SK-N-SH (cell line): ENCODE measurements at regions not wholly inside any gene's neighbourhood (a gene's known extent, or its start where the extent isn't known, plus 50 kb on each side); places are given as distances from the start of the nearest gene placed in this dataset.

Experiments used
- CTCF ChIA-PET: fragments of 300-600, 350-600 bp; formaldehyde crosslinking; extraction: SDS; loops from one replicate; lab custom pipeline; 2021; lab: Yijun Ruan, JAX
- POLR2A ChIA-PET: fragments of 350-600 bp; sonication (Branson Sonifier 250); formaldehyde crosslinking; extraction: SDS; loops from one replicate; lab custom pipeline; 2020; ENCODE audit warnings: antibody characterized with exemption, inconsistent platforms; lab: Yijun Ruan, JAX
- DNase-seq: peaks from one replicate; pipeline ENCODE4 v3.0.0; 2012
- H2AFZ ChIP-seq: fragments of 200-600 bp; sonication (generic); 2 replicates; pipeline ENCODE4 v1.8.1; 2016; ENCODE audit warnings: antibody characterized with exemption, mild to moderate bottlenecking, low read depth
- H3F3A ChIP-seq: fragments of 200-600 bp; sonication (generic); replicated peaks from 2 replicates; pipeline ENCODE3; 2016; ENCODE audit warnings: antibody characterized with exemption, mild to moderate bottlenecking; ENCODE audit not compliant: insufficient read depth
- H3K27ac ChIP-seq, 2 experiments: fragments of 200-500 bp in 1 of 2; fragments of 200-600 bp in 1 of 2; sonication (Bioruptor generic) in 1 of 2; sonication (generic), shearing (Covaris generic) in 1 of 2; 2 replicates each; pipeline versions ENCODE4 v1.5.1 to v1.6.1; 2014 to 2016; ENCODE audit warnings: low read depth in 2 of 2, inconsistent platforms in 1 of 2, low read length in 1 of 2, mild to moderate bottlenecking in 1 of 2, mixed read lengths in 1 of 2
- H3K27me3 ChIP-seq: fragments of 200-600 bp; sonication (generic), shearing (Covaris generic); 2 replicates; pipeline ENCODE4 v1.6.1; 2016; ENCODE audit warnings: mixed run types; ENCODE audit not compliant: insufficient read depth
- H3K36me3 ChIP-seq, 2 experiments: fragments of 200-500 bp in 1 of 2; fragments of 200-600 bp in 1 of 2; sonication (Bioruptor generic) in 1 of 2; sonication (generic) in 1 of 2; replicated peaks in 1 of 2; 2 replicates each; pipeline versions ENCODE3 to v1.5.1; 2014 to 2016; ENCODE audit warnings: low read length in 1 of 2, mild to moderate bottlenecking in 1 of 2; ENCODE audit not compliant: insufficient read depth in 2 of 2, control insufficient read depth in 1 of 2
- H3K4me1 ChIP-seq, 2 experiments: fragments of 200-500 bp in 1 of 2; fragments of 200-600 bp in 1 of 2; sonication (Bioruptor generic) in 1 of 2; sonication (generic), shearing (Covaris generic) in 1 of 2; 2 replicates each; pipeline versions ENCODE4 v1.5.1 to v1.6.1; 2014 to 2016; ENCODE audit warnings: low read depth in 1 of 2, low read length in 1 of 2, mixed run types in 1 of 2; ENCODE audit not compliant: insufficient read depth in 2 of 2, control insufficient read depth in 1 of 2
- H3K4me2 ChIP-seq: fragments of 200-600 bp; sonication (generic), shearing (Covaris generic); 2 replicates; pipeline ENCODE4 v1.6.1; 2017; ENCODE audit warnings: mixed run types
- H3K4me3 ChIP-seq, 2 experiments: fragments of 200-500 bp in 1 of 2; fragments of 200-600 bp in 1 of 2; sonication (Bioruptor generic) in 1 of 2; sonication (generic), shearing (Covaris generic) in 1 of 2; 2 replicates each; pipeline versions ENCODE4 v1.5.1 to v1.8.1; 2014 to 2016; ENCODE audit warnings: low read depth in 2 of 2, inconsistent platforms in 1 of 2, low read length in 1 of 2, mild to moderate bottlenecking in 1 of 2, mixed read lengths in 1 of 2, moderate library complexity in 1 of 2
- H3K79me2 ChIP-seq: fragments of 200-600 bp; sonication (generic); 2 replicates; pipeline ENCODE4 v1.8.1; 2017; ENCODE audit warnings: mild to moderate bottlenecking; ENCODE audit not compliant: insufficient read depth
- H3K9ac ChIP-seq: fragments of 200-600 bp; sonication (generic); 2 replicates; pipeline ENCODE4 v1.6.1; 2017; ENCODE audit warnings: mixed run types
- H3K9me2 ChIP-seq: fragments of 200-600 bp; sonication (generic); 2 replicates; pipeline ENCODE4 v1.6.1; 2017; ENCODE audit warnings: mixed run types
- H3K9me3 ChIP-seq: fragments of 200-600 bp; sonication (generic); 2 replicates; pipeline ENCODE4 v1.6.1; 2017; ENCODE audit warnings: mixed run types, mild to moderate bottlenecking, moderate library complexity
- H4K20me1 ChIP-seq: fragments of 200-600 bp; sonication (generic); 2 replicates; pipeline ENCODE4 v1.6.1; 2017; ENCODE audit warnings: mild to moderate bottlenecking, mixed run types; ENCODE audit not compliant: insufficient read depth
- ELF1 ChIP-seq: IDR thresholded peaks from 2 replicates; pipeline ENCODE4 v1.4.0; 2012
- EP300 ChIP-seq, 2 experiments: IDR thresholded peaks; 2 replicates each; pipeline versions ENCODE4 v1.4.0 to v1.6.1; 2012; ENCODE audit warnings: borderline replicate concordance in 1 of 2, low read depth in 1 of 2, low read length in 1 of 2
- FOSL2 ChIP-seq: IDR thresholded peaks from 2 replicates; pipeline ENCODE4 v1.4.0; 2012; ENCODE audit warnings: low read depth, mild to moderate bottlenecking, moderate library complexity, borderline replicate concordance
- FOXJ3 ChIP-seq: sonication (generic); formaldehyde crosslinking; IDR thresholded peaks from 2 replicates; pipeline ENCODE4 v1.5.1; 2020; ENCODE audit warnings: mild to moderate bottlenecking, missing genetic modification reagents
- FOXM1 ChIP-seq: IDR thresholded peaks from 2 replicates; pipeline ENCODE4 v1.4.0; 2012; ENCODE audit warnings: low read depth, mild to moderate bottlenecking
- GABPA ChIP-seq: IDR thresholded peaks from 2 replicates; pipeline ENCODE4 v1.4.0; 2012; ENCODE audit warnings: low read depth, mild to moderate bottlenecking
- GATA2 ChIP-seq: sonication (generic); formaldehyde crosslinking; IDR thresholded peaks from 2 replicates; pipeline ENCODE4 v1.5.0; 2020; ENCODE audit warnings: mild to moderate bottlenecking, missing genetic modification reagents
- JUND ChIP-seq: IDR thresholded peaks from 2 replicates; pipeline ENCODE4 v1.4.0; 2012
- MEF2A ChIP-seq: IDR thresholded peaks from 2 replicates; pipeline ENCODE4 v1.4.0; 2012; ENCODE audit warnings: low read depth, borderline replicate concordance
- NFIC ChIP-seq: IDR thresholded peaks from 2 replicates; pipeline ENCODE4 v1.4.0; 2012; ENCODE audit warnings: borderline replicate concordance
- NRF1 ChIP-seq: IDR thresholded peaks from 2 replicates; pipeline ENCODE4 v1.6.1; 2012; ENCODE audit warnings: low read depth, mild to moderate bottlenecking, low read length
- POLR2AphosphoS5 ChIP-seq: IDR thresholded peaks from 2 replicates; pipeline ENCODE4 v1.6.1; 2012; ENCODE audit warnings: low read depth, low read length
- RAD21 ChIP-seq: IDR thresholded peaks from 2 replicates; pipeline ENCODE4 v1.6.1; 2012; ENCODE audit warnings: mild to moderate bottlenecking, low read length
- RCOR1 ChIP-seq: fragments of 150-350 bp; IDR thresholded peaks from 2 replicates; pipeline ENCODE4 v1.6.1; 2017; ENCODE audit warnings: antibody characterized with exemption, low read length
- RFX5 ChIP-seq: IDR thresholded peaks from 2 replicates; pipeline ENCODE4 v1.6.1; 2012; ENCODE audit warnings: mild to moderate bottlenecking, improper control_type of control experiment, low read length
- RXRA ChIP-seq: IDR thresholded peaks from 2 replicates; pipeline ENCODE4 v1.4.0; 2012; ENCODE audit warnings: low read depth, mild to moderate bottlenecking, borderline replicate concordance
- SIN3A ChIP-seq: IDR thresholded peaks from 2 replicates; pipeline ENCODE4 v1.6.1; 2012; ENCODE audit warnings: low read depth, mild to moderate bottlenecking, low read length, moderate library complexity, borderline replicate concordance
- TAF1 ChIP-seq: IDR thresholded peaks from 2 replicates; pipeline ENCODE4 v1.6.1; 2012; ENCODE audit warnings: low read depth, mild to moderate bottlenecking, low read length, moderate library complexity, borderline replicate concordance
- YY1 ChIP-seq: IDR thresholded peaks from 2 replicates; pipeline ENCODE4 v1.4.0; 2012; ENCODE audit warnings: low read depth, mild to moderate bottlenecking
- WGBS: methylation state at CpG from one replicate; pipeline ENCODE4 v1.1.6; 2017; ENCODE audit warnings: low lambda C conversion rate; 5-methylcytosine and 5-hydroxymethylcytosine counted together
- TF ChIP-seq, protein P1 (sequence below): fragments of 150-350 bp; IDR thresholded peaks from 2 replicates; pipeline ENCODE4 v1.6.1; 2017; ENCODE audit warnings: antibody characterized with exemption, low read length, low read depth, borderline replicate concordance
- TF ChIP-seq, protein P2 (sequence below): IDR thresholded peaks from 2 replicates; pipeline ENCODE4; 2012

DNA sequence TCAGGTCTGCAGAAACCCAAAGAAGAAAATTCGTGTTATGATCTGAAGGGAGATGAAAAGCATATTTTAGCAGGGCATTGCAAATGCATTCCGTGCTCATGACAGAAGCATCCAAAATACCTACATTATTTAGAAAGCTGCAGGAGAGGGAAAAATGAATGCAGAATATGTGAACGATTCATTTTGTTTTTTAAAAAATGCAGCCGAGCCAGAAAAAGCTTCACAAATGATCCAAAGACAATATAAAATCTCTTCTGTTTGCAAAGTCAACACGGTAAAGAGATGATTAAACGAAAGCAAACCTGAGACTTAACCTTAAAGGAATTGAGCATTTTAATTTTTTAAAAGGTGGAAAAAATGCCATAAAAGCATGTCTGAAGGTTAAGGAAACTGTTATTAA lies 136.1 kb upstream of the SULF2 start:
- H3K79me2 ChIP-seq = no peaks in the 10 kb centered on the region
- H3K4me2 ChIP-seq = no peak overlapping the region
- ChIA-PET POLR2A (no interaction called here), CTCF (no interaction called here)
- H4K20me1 ChIP-seq = no peaks in the 10 kb centered on the region
- H3K4me3 ChIP-seq = no peak overlapping the region
- no peak overlapping the region for H2AFZ ChIP-seq
- 51% methylated on average over 6 of the region's 6 CpGs for WGBS
- no peaks in the 10 kb centered on the region for H3K9me3 ChIP-seq
- no peak overlapping the region for H3K27ac ChIP-seq
- H3K9me2 ChIP-seq = no peaks in the 10 kb centered on the region
- no peak overlapping the region for H3K9ac ChIP-seq
- H3K4me1 ChIP-seq = no peaks in the 10 kb centered on the region; a peak in 1 of 4 replicates
- H3K36me3 ChIP-seq = no peaks in the 10 kb centered on the region
- DNase-seq = no peak
- no peaks in the 10 kb centered on the region for H3K27me3 ChIP-seq
- H3F3A ChIP-seq = no peaks in the 10 kb centered on the region
- TF ChIP-seq RCOR1 (no peak), TAF1 (no peak), EP300 (IDR thresholded peaks at IDR 0.05; ENCODE audit: borderline replicate concordance in 1 of 2, low read depth in 1 of 2, low read length in 1 of 2) (no peak), JUND (no peak), GABPA (no peak), ELF1 (no peak), NFIC (no peak), POLR2AphosphoS5 (no peak), NRF1 (no peak), GATA2 (CRISPR knock-in tag) (no peak), MEF2A (no peak), FOSL2 (no peak), FOXJ3 (CRISPR knock-in tag) (no peak), YY1 (no peak), RAD21 (no peak), RFX5 (no peak), RXRA (no peak), FOXM1 (no peak), SIN3A (no peak)
- TF ChIP-seq, protein P1, sequence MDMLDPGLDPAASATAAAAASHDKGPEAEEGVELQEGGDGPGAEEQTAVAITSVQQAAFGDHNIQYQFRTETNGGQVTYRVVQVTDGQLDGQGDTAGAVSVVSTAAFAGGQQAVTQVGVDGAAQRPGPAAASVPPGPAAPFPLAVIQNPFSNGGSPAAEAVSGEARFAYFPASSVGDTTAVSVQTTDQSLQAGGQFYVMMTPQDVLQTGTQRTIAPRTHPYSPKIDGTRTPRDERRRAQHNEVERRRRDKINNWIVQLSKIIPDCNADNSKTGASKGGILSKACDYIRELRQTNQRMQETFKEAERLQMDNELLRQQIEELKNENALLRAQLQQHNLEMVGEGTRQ = no peak

DNA sequence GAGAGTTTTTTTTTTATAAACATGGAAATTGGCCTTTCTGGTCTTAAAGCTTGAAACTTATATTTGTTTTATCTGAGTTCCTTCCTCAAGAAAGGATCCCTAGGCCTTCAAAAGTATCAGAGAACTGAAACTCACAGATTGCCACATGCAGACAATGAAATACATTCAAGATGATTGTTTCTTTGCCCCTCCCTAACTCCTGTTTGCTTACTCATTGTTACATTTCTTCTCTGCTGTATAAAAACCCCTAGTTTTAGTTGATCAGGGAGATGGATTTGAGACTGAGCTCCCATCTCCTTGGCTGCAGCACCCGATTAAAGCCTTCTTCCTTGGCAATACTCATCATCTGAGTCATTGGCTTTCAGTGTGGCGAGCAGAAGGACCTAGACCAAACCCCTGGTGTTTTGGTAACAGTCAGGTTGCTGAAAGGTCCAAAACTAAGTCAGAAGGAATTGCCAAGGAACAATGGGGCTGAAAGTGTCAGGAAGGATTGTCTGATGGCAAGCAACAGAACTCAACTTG lies 132.3 kb upstream of the SULF2 start:
- H3K4me2 ChIP-seq = no peak overlapping the region
- H3K9me2 ChIP-seq = no peaks in the 10 kb centered on the region
- no peaks in the 10 kb centered on the region for H3K27me3 ChIP-seq
- H3K79me2 ChIP-seq = no peaks in the 10 kb centered on the region
- H3K9me3 ChIP-seq = no peaks in the 10 kb centered on the region
- no peak overlapping the region for H3K4me3 ChIP-seq
- 37% methylated on average over 2 of the region's 2 CpGs for WGBS
- DNase-seq = no peak
- H2AFZ ChIP-seq = no peak overlapping the region
- H3K4me1 ChIP-seq = no peaks in the 10 kb centered on the region; a peak in 1 of 4 replicates
- TF ChIP-seq POLR2AphosphoS5 (no peak), EP300 (IDR thresholded peaks at IDR 0.05; ENCODE audit: borderline replicate concordance in 1 of 2, low read depth in 1 of 2, low read length in 1 of 2) (no peak), FOXJ3 (CRISPR knock-in tag) (no peak), MEF2A (no peak)
- TF ChIP-seq, protein P2, sequence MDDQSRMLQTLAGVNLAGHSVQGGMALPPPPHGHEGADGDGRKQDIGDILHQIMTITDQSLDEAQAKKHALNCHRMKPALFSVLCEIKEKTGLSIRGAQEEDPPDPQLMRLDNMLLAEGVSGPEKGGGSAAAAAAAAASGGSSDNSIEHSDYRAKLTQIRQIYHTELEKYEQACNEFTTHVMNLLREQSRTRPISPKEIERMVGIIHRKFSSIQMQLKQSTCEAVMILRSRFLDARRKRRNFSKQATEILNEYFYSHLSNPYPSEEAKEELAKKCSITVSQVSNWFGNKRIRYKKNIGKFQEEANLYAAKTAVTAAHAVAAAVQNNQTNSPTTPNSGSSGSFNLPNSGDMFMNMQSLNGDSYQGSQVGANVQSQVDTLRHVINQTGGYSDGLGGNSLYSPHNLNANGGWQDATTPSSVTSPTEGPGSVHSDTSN = no peak
- CTCF ChIA-PET = no interaction called here
- no peak overlapping the region for H3K27ac ChIP-seq
- H3K36me3 ChIP-seq = no peaks in the 10 kb centered on the region
- no peaks in the 10 kb centered on the region for H4K20me1 ChIP-seq
- H3K9ac ChIP-seq = no peak overlapping the region
- POLR2A ChIA-PET = no interaction called here
- no peaks in the 10 kb centered on the region for H3F3A ChIP-seq
